HG03060 (cell line): ENCODE measurements at regions not wholly inside any gene's neighbourhood (a gene's known extent, or its start where the extent isn't known, plus 50 kb on each side); places are given as distances from the start of the nearest gene placed in this dataset.
"Not testable (repeated sequence)": the region's sequence is repeated elsewhere in the genome, so short reads cannot be mapped to it uniquely, and the experiment has no call there.

Experiments
- ATAC-seq: cut with Tn5 transposase; IDR thresholded peaks from one replicate; pipeline ENCODE4 v1.9.1; 2021; ENCODE audit warnings: low read depth, moderate number of reproducible peaks; ENCODE audit not compliant: unreplicated experiment

GRCh38 chr11:23620617-23621016 lies 760.3 kb upstream of the CCDC179 start:
- ATAC-seq: no peak

- ATAC-seq: no peak
Measured at GRCh38 chr11:23632293-23632692, 772.0 kb upstream of the CCDC179 start.

- ATAC-seq: no peak
Measured at GRCh38 chr11:23644443-23644842, 784.2 kb upstream of the CCDC179 start.

- not testable (repeated sequence) for ATAC-seq
Measured at GRCh38 chr11:23652336-23652735, 792.1 kb upstream of the CCDC179 start.

GRCh38 chr11:23653071-23653675 lies 792.9 kb upstream of the CCDC179 start:
- no peak for ATAC-seq

- ATAC-seq: no peak
Measured at GRCh38 chr11:23668324-23668723, 808.0 kb upstream of the CCDC179 start.

GRCh38 chr11:23673366-23673765 lies 813.1 kb upstream of the CCDC179 start:
- ATAC-seq: no peak

- ATAC-seq: no peak
Measured at GRCh38 chr11:23674866-23675265, 814.6 kb upstream of the CCDC179 start.

GRCh38 chr11:23679041-23679440 lies 817.8 kb upstream of the LUZP2 start:
- no peak for ATAC-seq

GRCh38 chr11:23679981-23680380 lies 816.9 kb upstream of the LUZP2 start:
- ATAC-seq: no peak

- ATAC-seq: no peak
Measured at GRCh38 chr11:23680488-23681230, 816.2 kb upstream of the LUZP2 start.

- ATAC-seq: no peak
Measured at GRCh38 chr11:23684701-23685100, 812.2 kb upstream of the LUZP2 start.

- ATAC-seq: no peak
Measured at GRCh38 chr11:23687991-23688390, 808.9 kb upstream of the LUZP2 start.

GRCh38 chr11:23688411-23688810 lies 808.4 kb upstream of the LUZP2 start:
- no peak for ATAC-seq

GRCh38 chr11:23688835-23689234 lies 808.0 kb upstream of the LUZP2 start:
- no peak for ATAC-seq

GRCh38 chr11:23696688-23697415 lies 800.0 kb upstream of the LUZP2 start:
- no peak for ATAC-seq

- ATAC-seq: no peak
Measured at GRCh38 chr11:23704183-23704582, 792.7 kb upstream of the LUZP2 start.

- ATAC-seq: no peak
Measured at GRCh38 chr11:23711981-23712380, 784.9 kb upstream of the LUZP2 start.

- no peak for ATAC-seq
Measured at GRCh38 chr11:23719016-23719415, 777.8 kb upstream of the LUZP2 start.

- ATAC-seq: no peak
Measured at GRCh38 chr11:23723861-23724260, 773.0 kb upstream of the LUZP2 start.

- ATAC-seq: no peak
Measured at GRCh38 chr11:23725752-23726151, 771.1 kb upstream of the LUZP2 start.

GRCh38 chr11:23727387-23727786 lies 769.5 kb upstream of the LUZP2 start:
- no peak for ATAC-seq
